ENCODE measurements at regions not wholly inside any gene's neighbourhood (a gene's known extent, or its start where the extent isn't known, plus 50 kb on each side); places are given as distances from the start of the nearest gene placed in this dataset.

DNA sequence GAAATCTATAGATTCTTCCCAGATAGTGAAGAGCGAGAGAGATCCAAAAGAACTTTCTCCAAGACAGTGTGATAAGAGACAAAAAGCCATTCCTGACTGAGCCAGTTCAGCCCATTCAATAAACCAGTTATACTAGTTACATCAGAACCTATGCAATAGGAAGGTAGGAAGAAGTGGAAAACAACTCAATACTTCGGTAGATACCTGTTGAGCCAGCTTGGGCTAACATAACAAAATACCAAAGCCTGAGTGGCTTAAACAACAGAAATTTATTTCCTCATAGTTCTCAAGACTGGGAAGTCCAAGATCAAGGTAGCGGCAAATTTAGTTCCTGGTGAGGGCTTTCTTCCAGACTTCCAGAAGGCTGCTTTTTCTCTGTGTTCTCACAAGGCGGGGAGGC is 214.5 kb upstream of the GRAMD2B start:
- CTCF ChIA-PET, result no interaction called here
- DNase-seq (ENCODE audit: low read depth, low spot score), result no peak

DNA sequence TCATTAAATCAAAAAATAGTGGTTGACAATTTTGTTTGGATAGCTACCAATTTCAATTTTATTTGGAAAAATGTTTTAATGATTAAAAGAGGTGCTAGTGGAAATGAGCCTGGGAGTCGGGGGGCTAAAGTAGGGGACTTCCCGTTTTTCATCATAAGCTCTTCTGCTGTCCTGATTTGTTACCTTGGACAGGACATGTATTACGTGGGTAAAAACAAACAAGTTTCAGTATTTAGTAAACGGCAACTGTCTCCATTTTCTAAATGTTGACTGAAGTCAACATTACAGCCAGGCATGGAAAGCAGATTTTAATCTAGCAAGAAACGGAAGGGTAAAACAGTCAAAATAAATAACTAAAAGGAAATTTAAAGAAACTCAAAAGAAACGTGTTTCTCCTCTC is 212.3 kb upstream of the GRAMD2B start:
- ChIA-PET CTCF (no interaction called here), POLR2A (no interaction called here)
- in situ Hi-C loops (cut with HindIII; ENCODE audit: low pct_unique_long_range_greater_than_20kb, low sequenced_read_pairs), result no loop called here
- Histone ChIP-seq H3K27me3 (ENCODE audit: control insufficient read depth, insufficient read depth, low read length) (no peaks in the 10 kb centered on the region), H3K4me1 (ENCODE audit: control insufficient read depth, insufficient read depth, low read length) (no peaks in the 10 kb centered on the region), H3K36me3 (ENCODE audit: control insufficient read depth, insufficient read depth, low read length) (no peaks in the 10 kb centered on the region), H3K27ac (ENCODE audit: low read length) (no peak overlapping the region), H3K4me3 (ENCODE audit: low read depth in 2 of 2, low read length in 2 of 2) (no peak overlapping the region), H3K9me3 (ENCODE audit: control insufficient read depth, insufficient read depth, low read depth, low read length) (no peaks in the 10 kb centered on the region)
- no peak for ATAC-seq
- no peak for TF ChIP-seq SIN3A (IDR thresholded peaks at IDR 0.05; ENCODE audit: borderline replicate concordance, insufficient read depth, low read depth, low read length)
- no peak for DNase-seq (ENCODE audit: low read depth, low spot score)
- intact Hi-C loops (cut with micrococcal nuclease; ENCODE audit: unreplicated experiment), result no loop called here
- no TSS peak for BruUV-seq (replicated peaks)

More for the DNA sequence above, 214.5 kb upstream of the GRAMD2B start:
- BruUV-seq (replicated peaks), result no TSS peak
- intact Hi-C loops (cut with micrococcal nuclease; ENCODE audit: unreplicated experiment), result no loop called here
- no peaks in the 10 kb centered on the region for H3K4me1 ChIP-seq (ENCODE audit: control insufficient read depth, insufficient read depth, low read length)
- POLR2A ChIA-PET, result interaction anchor here (0.6 kb wide), 1 partner anchor 32 kb away, joined by 4 read pairs; no protein-coding TSS in a partner anchor
- in situ Hi-C loops (cut with HindIII; ENCODE audit: low pct_unique_long_range_greater_than_20kb, low sequenced_read_pairs), result no loop called here
- no peak overlapping the region for H3K27ac ChIP-seq (ENCODE audit: low read length)
- TF ChIP-seq, protein P1, sequence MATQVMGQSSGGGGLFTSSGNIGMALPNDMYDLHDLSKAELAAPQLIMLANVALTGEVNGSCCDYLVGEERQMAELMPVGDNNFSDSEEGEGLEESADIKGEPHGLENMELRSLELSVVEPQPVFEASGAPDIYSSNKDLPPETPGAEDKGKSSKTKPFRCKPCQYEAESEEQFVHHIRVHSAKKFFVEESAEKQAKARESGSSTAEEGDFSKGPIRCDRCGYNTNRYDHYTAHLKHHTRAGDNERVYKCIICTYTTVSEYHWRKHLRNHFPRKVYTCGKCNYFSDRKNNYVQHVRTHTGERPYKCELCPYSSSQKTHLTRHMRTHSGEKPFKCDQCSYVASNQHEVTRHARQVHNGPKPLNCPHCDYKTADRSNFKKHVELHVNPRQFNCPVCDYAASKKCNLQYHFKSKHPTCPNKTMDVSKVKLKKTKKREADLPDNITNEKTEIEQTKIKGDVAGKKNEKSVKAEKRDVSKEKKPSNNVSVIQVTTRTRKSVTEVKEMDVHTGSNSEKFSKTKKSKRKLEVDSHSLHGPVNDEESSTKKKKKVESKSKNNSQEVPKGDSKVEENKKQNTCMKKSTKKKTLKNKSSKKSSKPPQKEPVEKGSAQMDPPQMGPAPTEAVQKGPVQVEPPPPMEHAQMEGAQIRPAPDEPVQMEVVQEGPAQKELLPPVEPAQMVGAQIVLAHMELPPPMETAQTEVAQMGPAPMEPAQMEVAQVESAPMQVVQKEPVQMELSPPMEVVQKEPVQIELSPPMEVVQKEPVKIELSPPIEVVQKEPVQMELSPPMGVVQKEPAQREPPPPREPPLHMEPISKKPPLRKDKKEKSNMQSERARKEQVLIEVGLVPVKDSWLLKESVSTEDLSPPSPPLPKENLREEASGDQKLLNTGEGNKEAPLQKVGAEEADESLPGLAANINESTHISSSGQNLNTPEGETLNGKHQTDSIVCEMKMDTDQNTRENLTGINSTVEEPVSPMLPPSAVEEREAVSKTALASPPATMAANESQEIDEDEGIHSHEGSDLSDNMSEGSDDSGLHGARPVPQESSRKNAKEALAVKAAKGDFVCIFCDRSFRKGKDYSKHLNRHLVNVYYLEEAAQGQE (IDR thresholded peaks at IDR 0.05; ENCODE audit: insufficient read depth in 1 of 2, low read depth in 2 of 2, low read length in 1 of 2), result no peak
- TF ChIP-seq, protein P2, sequence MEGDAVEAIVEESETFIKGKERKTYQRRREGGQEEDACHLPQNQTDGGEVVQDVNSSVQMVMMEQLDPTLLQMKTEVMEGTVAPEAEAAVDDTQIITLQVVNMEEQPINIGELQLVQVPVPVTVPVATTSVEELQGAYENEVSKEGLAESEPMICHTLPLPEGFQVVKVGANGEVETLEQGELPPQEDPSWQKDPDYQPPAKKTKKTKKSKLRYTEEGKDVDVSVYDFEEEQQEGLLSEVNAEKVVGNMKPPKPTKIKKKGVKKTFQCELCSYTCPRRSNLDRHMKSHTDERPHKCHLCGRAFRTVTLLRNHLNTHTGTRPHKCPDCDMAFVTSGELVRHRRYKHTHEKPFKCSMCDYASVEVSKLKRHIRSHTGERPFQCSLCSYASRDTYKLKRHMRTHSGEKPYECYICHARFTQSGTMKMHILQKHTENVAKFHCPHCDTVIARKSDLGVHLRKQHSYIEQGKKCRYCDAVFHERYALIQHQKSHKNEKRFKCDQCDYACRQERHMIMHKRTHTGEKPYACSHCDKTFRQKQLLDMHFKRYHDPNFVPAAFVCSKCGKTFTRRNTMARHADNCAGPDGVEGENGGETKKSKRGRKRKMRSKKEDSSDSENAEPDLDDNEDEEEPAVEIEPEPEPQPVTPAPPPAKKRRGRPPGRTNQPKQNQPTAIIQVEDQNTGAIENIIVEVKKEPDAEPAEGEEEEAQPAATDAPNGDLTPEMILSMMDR (IDR thresholded peaks at IDR 0.05), result no peak
- no peak for TF ChIP-seq TCF7L2 (IDR thresholded peaks at IDR 0.05; ENCODE audit: low read depth, low read length)
- TF ChIP-seq POLR2AphosphoS5 (IDR thresholded peaks at IDR 0.05; ENCODE audit: low read depth, low read length), result no peak
- no peak for TF ChIP-seq SIN3A (IDR thresholded peaks at IDR 0.05; ENCODE audit: borderline replicate concordance, insufficient read depth, low read depth, low read length)
- no peaks in the 10 kb centered on the region for H3K27me3 ChIP-seq (ENCODE audit: control insufficient read depth, insufficient read depth, low read length)
- ATAC-seq, result no peak
- no peak overlapping the region for H3K4me3 ChIP-seq (ENCODE audit: low read depth in 2 of 2, low read length in 2 of 2)
- H3K9me3 ChIP-seq (ENCODE audit: control insufficient read depth, insufficient read depth, low read depth, low read length), result no peaks in the 10 kb centered on the region
- no peaks in the 10 kb centered on the region for H3K36me3 ChIP-seq (ENCODE audit: control insufficient read depth, insufficient read depth, low read length)

DNA sequence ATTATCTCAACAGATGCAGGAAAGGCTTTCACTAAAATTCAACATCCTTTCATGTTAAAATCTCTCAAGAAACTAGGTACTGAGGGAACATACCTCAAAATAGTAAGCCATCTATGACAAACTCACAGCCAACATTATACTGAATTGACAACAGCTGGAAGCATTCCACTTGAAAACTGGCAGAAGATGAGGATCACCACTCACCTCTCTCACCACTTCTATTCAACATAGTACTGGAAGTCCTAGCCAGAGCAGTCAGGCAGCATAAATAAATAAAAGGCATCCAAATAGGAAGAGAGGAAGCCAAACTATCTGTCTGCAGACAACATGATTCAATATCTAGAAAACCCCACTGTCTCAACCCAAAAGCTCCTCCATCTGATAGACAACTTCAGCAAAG is 203.6 kb upstream of the GRAMD2B start:
- no peak overlapping the region for H3K4me3 ChIP-seq (ENCODE audit: low read depth in 2 of 2, low read length in 2 of 2)
- no peak for ATAC-seq
- H3K36me3 ChIP-seq (ENCODE audit: control insufficient read depth, insufficient read depth, low read length), result no peaks in the 10 kb centered on the region
- no peaks in the 10 kb centered on the region for H3K9me3 ChIP-seq (ENCODE audit: control insufficient read depth, insufficient read depth, low read depth, low read length)
- H3K27ac ChIP-seq (ENCODE audit: low read length), result no peak overlapping the region
- H3K4me1 ChIP-seq (ENCODE audit: control insufficient read depth, insufficient read depth, low read length), result no peaks in the 10 kb centered on the region
- no peaks in the 10 kb centered on the region for H3K27me3 ChIP-seq (ENCODE audit: control insufficient read depth, insufficient read depth, low read length)
- TF ChIP-seq TCF7L2 (IDR thresholded peaks at IDR 0.05; ENCODE audit: low read depth, low read length), result no peak
- TF ChIP-seq SIN3A (IDR thresholded peaks at IDR 0.05; ENCODE audit: borderline replicate concordance, insufficient read depth, low read depth, low read length), result no peak
- TF ChIP-seq, protein P1 (IDR thresholded peaks at IDR 0.05; ENCODE audit: insufficient read depth in 1 of 2, low read depth in 2 of 2, low read length in 1 of 2), result no peak
- no peak for TF ChIP-seq POLR2AphosphoS5 (IDR thresholded peaks at IDR 0.05; ENCODE audit: low read depth, low read length)
- TF ChIP-seq, protein P2 (IDR thresholded peaks at IDR 0.05), result no peak
- ChIA-PET CTCF (no interaction called here), POLR2A (no interaction called here)
- no peak for DNase-seq (ENCODE audit: low read depth, low spot score)
- in situ Hi-C loops (cut with HindIII; ENCODE audit: low pct_unique_long_range_greater_than_20kb, low sequenced_read_pairs) (no loop called here), intact Hi-C loops (cut with micrococcal nuclease; ENCODE audit: unreplicated experiment) (no loop called here)
- no TSS peak for BruUV-seq (replicated peaks)
